GM12874 (cell line): ENCODE measurements at regions not wholly inside any gene's neighbourhood (a gene's known extent, or its start where the extent isn't known, plus 50 kb on each side); places are given as distances from the start of the nearest gene placed in this dataset.

ENCODE experiments used
- TF ChIP-seq, protein P1 (sequence below): IDR thresholded peaks from 2 replicates; pipeline ENCODE4 v1.5.1; 2011; ENCODE audit warnings: low read depth, mild to moderate bottlenecking, control low read depth, low read length, moderate library complexity; ENCODE audit not compliant: insufficient read depth

- TF ChIP-seq, protein P1, sequence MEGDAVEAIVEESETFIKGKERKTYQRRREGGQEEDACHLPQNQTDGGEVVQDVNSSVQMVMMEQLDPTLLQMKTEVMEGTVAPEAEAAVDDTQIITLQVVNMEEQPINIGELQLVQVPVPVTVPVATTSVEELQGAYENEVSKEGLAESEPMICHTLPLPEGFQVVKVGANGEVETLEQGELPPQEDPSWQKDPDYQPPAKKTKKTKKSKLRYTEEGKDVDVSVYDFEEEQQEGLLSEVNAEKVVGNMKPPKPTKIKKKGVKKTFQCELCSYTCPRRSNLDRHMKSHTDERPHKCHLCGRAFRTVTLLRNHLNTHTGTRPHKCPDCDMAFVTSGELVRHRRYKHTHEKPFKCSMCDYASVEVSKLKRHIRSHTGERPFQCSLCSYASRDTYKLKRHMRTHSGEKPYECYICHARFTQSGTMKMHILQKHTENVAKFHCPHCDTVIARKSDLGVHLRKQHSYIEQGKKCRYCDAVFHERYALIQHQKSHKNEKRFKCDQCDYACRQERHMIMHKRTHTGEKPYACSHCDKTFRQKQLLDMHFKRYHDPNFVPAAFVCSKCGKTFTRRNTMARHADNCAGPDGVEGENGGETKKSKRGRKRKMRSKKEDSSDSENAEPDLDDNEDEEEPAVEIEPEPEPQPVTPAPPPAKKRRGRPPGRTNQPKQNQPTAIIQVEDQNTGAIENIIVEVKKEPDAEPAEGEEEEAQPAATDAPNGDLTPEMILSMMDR, result no peak
These were observed 506.6 kb downstream of the DHX35 start for GRCh38 chr20:39468703-39469102.

DNA sequence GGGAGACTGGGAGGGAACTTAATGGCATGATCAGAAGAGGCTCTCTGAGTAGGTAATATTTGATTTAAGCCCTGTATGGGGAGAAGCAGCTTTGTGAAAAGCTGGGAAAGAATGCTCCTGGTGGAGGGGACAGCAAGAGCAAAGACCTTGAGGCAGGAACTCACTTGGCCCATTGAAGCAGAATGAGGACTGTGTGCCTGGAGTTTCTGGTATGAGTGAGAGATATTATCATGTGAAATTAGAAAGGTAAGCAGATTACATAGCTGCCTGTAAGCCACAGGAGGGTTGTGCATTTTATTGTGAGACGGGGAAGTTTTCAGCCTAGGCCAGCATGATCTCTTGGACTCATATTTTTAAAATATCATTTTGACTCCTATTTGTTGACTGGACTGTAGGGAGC lies 502.1 kb downstream of the DHX35 start:
- TF ChIP-seq, protein P1, result no peak

DNA sequence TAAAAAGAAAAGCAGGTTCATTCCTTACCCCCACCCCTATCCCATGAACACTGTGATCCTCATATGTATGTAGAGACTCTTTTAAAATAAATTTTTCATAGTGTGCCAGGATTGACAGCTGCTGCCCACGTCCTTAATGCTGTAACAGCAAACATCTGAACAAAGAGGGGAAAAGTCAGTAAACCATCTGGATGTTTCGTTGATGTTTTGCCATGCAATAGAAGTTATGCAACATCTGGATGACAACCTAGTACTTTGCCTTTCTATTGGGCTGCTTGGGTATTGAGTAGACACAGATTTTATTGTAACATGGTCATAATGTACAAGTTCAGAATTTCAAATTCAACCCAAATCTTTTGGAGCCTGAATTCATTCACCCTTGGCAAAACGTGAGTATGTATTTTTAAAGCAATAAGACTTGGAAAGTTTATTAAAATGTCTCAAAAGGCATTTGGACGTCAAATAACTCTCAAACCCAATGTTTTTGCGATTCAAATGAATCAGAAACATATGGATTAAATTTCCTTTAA lies 500.3 kb downstream of the DHX35 start:
- TF ChIP-seq, protein P1, result no peak

- TF ChIP-seq, protein P1, result no peak
These were observed 496.3 kb downstream of the DHX35 start for GRCh38 chr20:39458452-39458851.

DNA sequence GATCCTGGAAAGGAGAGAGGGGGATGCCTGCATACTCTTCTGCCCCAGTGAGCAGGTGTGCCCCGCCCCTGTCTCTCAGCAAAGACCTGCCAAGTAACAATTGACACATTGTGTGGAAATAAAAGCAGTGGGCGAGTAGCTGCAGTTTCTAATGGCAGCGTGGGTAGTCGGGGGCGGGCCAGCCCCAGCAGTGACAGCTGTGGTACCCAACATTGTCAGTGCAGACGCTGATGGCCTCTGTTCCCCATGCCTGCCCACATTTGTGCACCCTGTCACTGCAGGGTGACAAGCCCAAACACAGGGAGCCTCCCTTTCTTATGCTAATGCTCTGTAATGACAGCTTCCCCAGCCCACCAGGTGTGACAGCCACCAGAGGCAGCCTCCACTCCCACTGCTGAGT lies 491.7 kb downstream of the DHX35 start:
- TF ChIP-seq, protein P1, result no peak

GRCh38 chr20:39452583-39453340 lies 490.6 kb downstream of the DHX35 start:
- TF ChIP-seq, protein P1, result no peak

GRCh38 chr20:39451386-39451785 lies 489.2 kb downstream of the DHX35 start:
- TF ChIP-seq, protein P1, result no peak
